Ovary (tissue), 7 donors: ENCODE measurements at regions not wholly inside any gene's neighbourhood (a gene's known extent, or its start where the extent isn't known, plus 50 kb on each side); places are given as distances from the start of the nearest gene placed in this dataset.
"Not testable (repeated sequence)": the region's sequence is repeated elsewhere in the genome, so short reads cannot be mapped to it uniquely, and the experiment has no call there.

Experiments
- DNase-seq, 5 donors: peaks; one replicate each; pipeline ENCODE4 v3.0.0-alpha.2; 2019 to 2020
- H3K27ac ChIP-seq, 2 donors: fragments of 200-600 bp; one replicate each; pipeline versions ENCODE4 v1.5.1 to v1.8.0; 2019 to 2022
- H3K27me3 ChIP-seq: fragments of 200-600 bp; one replicate; pipeline ENCODE4 v1.8.0; 2022
- H3K36me3 ChIP-seq: fragments of 200-600 bp; sonication (generic); one replicate; pipeline ENCODE4 v1.5.1; 2019
- H3K4me1 ChIP-seq: one replicate; pipeline ENCODE4 v1.8.1; 2013; ENCODE audit warnings: mild to moderate bottlenecking, moderate library complexity; ENCODE audit not compliant: insufficient read depth
- H3K4me3 ChIP-seq: fragments of 200-600 bp; sonication (generic); one replicate; pipeline ENCODE4 v1.5.1; 2017
- H3K9me3 ChIP-seq, 2 donors: fragments of 200-600 bp in 1 of 2; sonication (generic) in 1 of 2; one replicate each; pipeline versions ENCODE4 v1.5.1 to v1.8.1; 2013 to 2019; ENCODE audit warnings: mild to moderate bottlenecking in 1 of 2, moderate library complexity in 1 of 2
- EP300 ChIP-seq: sonication (generic); formaldehyde crosslinking; IDR thresholded peaks from one replicate; pipeline ENCODE4 v1.6.1; 2017; ENCODE audit warnings: antibody characterized with exemption
- POLR2A ChIP-seq: fragments of 450-650 bp; IDR thresholded peaks from one replicate; pipeline ENCODE4 v1.6.1; 2017; ENCODE audit warnings: antibody characterized with exemption, mild to moderate bottlenecking, moderate library complexity
- WGBS, 3 donors: extraction: QIAGEN DNeasy Blood & Tissue Kit in 1 of 3; methylation state at CpG; one replicate each; pipeline versions ENCODE4 v1.1.5 to v1.1.7; 2013 to 2017; 5-methylcytosine and 5-hydroxymethylcytosine counted together
- intact Hi-C, 4 donors: fragments of 100-400 bp; cut with DNase I; formaldehyde crosslinking; loops; one replicate each; pipeline versions ENCODE4 v1.11.0 to v1.15.1; 2022 to 2023
- TF ChIP-seq, protein P1 (sequence below), 3 donors: fragments of 450-650 bp in 2 of 3; fragments of 200-600 bp in 1 of 3; IDR thresholded peaks; one replicate each; pipeline versions ENCODE4 v1.5.1 to v1.8.0; 2016 to 2022; ENCODE audit warnings: antibody characterized with exemption in 3 of 3, mild to moderate bottlenecking in 1 of 3
- donor health status: DM: no; HTN: no; CAD: no; lungs with moderate emphysema.
- donor health status: DM: no; HTN: no; CAD: no.
- donor health status: Bipolar disorder and iron deficiency.
- donor health status: DM: no; HTN: no; CAD: no.
- donor health status: DM: yes; HTN: yes; CAD: no.

DNA sequence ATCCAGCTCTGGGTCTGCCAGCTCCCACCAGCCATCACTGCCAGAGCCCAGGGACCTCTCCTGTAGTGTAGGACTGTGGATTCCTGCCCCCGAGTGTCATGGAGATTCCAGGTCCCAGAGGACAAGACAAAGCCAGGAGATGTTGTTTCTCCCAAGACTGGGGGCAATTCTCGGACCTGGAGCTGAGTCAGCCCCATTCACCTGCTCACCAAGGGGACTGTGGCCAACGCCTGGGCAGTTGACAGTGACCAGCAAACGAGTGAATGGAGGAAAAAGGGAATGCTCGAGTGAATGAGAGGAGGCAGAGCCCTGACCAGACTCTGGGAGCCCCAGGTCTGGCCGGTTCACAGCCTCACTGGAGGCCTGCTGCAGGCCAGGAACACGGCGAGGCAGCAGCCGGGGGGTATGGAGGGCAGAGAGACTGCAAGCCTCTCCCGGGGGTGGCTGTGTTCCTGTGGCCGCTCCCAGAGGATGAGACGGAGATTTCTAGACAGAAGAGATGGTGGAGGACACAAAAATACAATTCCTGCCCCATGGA, 61.3 kb upstream of the PRR5 start:
- DNase-seq, result no peak
- Histone ChIP-seq H3K36me3 (no peaks in the 10 kb centered on the region), H3K4me1 (no peaks in the 10 kb centered on the region), H3K4me3 (no peak overlapping the region), H3K27ac (no peak overlapping the region), H3K9me3 (no peaks in the 10 kb centered on the region), H3K27me3 (no peaks in the 10 kb centered on the region)
- intact Hi-C loops, result no loop called here
- 79 to 82% (median 82%) methylated on average over 12 of the region's 12 CpGs for WGBS, 3 donors
- TF ChIP-seq EP300 (no peak), POLR2A (no peak)
- TF ChIP-seq, protein P1, sequence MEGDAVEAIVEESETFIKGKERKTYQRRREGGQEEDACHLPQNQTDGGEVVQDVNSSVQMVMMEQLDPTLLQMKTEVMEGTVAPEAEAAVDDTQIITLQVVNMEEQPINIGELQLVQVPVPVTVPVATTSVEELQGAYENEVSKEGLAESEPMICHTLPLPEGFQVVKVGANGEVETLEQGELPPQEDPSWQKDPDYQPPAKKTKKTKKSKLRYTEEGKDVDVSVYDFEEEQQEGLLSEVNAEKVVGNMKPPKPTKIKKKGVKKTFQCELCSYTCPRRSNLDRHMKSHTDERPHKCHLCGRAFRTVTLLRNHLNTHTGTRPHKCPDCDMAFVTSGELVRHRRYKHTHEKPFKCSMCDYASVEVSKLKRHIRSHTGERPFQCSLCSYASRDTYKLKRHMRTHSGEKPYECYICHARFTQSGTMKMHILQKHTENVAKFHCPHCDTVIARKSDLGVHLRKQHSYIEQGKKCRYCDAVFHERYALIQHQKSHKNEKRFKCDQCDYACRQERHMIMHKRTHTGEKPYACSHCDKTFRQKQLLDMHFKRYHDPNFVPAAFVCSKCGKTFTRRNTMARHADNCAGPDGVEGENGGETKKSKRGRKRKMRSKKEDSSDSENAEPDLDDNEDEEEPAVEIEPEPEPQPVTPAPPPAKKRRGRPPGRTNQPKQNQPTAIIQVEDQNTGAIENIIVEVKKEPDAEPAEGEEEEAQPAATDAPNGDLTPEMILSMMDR (IDR thresholded peaks at IDR 0.05), result no peak

DNA sequence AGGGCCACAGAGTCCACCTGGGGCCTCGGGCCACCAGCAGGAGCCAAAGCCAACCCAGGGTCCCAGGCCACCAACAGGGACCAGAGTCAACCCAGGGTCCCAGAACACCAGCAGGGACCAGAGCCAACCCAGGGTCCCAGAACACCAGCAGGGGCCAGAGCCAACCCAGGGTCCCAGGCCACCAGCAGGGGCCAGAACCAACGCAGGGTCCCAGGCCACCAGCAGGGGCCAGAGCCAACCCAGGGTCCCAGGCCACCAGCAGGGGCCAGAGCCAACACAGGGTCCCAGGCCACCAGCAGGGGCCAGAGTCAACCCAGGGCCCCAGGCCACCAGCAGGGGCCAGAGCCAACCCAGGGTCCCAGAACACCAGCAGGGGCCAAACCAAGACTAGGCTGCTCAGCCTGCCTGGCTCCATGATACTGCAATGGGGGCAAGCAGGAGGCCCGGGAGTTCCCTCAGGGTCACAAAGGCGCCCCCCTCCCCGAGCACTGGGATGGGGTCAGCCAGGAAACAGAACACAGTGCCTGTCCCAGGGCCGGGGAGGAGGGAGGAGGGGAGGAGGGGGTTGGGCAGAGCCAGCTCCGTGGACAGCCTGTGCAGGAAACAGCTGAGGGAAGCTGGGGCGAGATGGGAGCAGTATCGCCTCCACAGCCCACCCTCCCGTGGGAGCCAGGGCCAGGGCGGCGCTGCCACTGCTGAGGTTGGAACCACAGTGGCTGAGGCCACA, 62.0 kb upstream of the PRR5 start:
- no peaks in the 10 kb centered on the region for H3K4me1 ChIP-seq
- H3K4me3 ChIP-seq, result no peak overlapping the region
- H3K36me3 ChIP-seq, result no peaks in the 10 kb centered on the region
- H3K27me3 ChIP-seq, result no peaks in the 10 kb centered on the region
- TF ChIP-seq EP300 (no peak), POLR2A (no peak)
- TF ChIP-seq, protein P1 (IDR thresholded peaks at IDR 0.05), result no peak
- intact Hi-C loops, result loop anchor here in 1 of 4 donors (10.0 kb wide), 1 partner anchor 1245 kb away; no protein-coding TSS in a partner anchor
- DNase-seq, result peak in 1 of 5 donors; percentile 33
- 30 to 35% (median 31%) methylated on average over 12 of the region's 12 CpGs for WGBS, 3 donors
- no peak overlapping the region for H3K27ac ChIP-seq
- no peaks in the 10 kb centered on the region for H3K9me3 ChIP-seq

DNA sequence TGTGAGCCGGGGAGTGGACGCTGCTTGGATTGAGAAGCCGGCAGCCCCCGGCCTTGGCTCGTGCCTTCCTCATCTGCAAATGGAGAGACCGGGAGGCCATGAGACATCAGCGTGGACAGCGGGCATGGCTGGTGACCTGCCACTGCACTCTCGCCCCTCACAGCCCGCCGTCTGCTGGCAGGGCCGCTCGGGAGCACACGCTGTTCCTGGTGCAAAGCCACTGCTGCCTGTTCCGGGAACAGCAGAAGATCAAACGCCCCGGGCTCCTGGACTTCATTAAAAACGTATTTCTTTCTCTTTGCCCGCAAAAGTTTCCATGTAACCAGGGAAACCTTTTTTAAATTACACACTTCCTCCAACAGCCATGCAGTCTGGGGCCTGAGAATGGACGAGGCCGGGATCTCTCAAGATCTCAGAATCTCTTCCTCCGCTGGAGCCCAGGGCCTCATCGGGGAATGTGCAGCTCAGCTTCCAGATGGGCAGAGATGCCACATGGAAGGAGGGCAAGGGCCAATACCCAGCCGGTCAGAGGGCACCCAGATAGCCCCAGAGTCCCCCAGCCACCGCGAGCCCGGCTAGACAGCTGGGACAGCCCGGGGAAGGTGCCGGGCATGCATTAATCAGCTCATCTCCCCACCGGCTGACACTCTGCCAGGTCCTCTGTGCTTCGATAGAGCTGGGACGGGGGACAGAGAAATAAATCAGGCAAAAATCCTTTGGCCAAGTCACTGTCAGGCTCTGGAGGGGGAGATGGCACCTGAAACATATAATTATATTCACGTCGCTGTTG, 62.8 kb upstream of the PRR5 start:
- intact Hi-C loops, result loop anchor here in 1 of 4 donors (10.0 kb wide), 1 partner anchor 1244 kb away; no protein-coding TSS in a partner anchor
- peak in 1 of 5 donors; percentile 35 for DNase-seq

DNA sequence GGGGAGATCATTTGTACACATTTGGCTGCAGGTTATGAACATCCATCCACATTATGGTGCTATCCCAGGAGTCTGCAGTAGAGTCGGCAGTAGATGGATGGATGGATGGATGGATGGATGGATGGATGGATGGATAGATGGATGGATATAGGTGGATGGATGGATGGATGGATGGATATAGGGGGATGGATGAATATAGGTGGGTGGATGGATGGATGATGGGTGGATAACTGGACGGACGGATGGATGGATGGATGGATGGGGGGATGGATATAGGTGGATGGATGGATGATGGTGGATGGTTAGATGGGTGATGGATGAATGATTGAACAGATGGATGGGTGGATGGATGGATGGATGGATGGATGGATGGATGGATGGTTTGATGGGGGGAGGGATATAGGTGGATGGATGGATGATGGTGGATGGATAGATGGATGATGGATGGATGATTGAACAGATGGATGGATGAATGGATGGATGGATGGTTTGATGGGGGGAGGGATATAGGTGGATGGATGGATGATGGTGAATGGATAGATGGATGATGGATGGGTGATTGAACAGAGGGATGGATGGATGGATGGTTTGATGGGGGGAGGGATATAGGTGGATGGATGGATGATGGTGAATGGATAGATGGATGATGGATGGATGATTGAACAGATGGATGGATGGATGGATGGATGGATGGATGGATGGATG, 65.3 kb upstream of the PRR5 start:
- WGBS, 3 donors, result 92 to 95% (median 92%) methylated on average over 3 of the region's 3 CpGs
- not testable (repeated sequence) for H3K27ac ChIP-seq, H3K36me3 ChIP-seq, H3K9me3 ChIP-seq, H3K4me1 ChIP-seq, H3K27me3 ChIP-seq, DNase-seq, H3K4me3 ChIP-seq
- intact Hi-C loops, result loop anchor here in 1 of 4 donors (10.0 kb wide), 1 partner anchor 1242 kb away; no protein-coding TSS in a partner anchor

More for the DNA sequence above, 62.8 kb upstream of the PRR5 start:
- 74 to 84% (median 80%) methylated on average over 34 of the region's 34 CpGs for whole genome bisulfite sequencing, 3 donors
- no peaks in the 10 kb centered on the region for H3K9me3 ChIP-seq
- no peaks in the 10 kb centered on the region for H3K36me3 ChIP-seq
- H3K4me3 ChIP-seq, result no peak overlapping the region
- no peak for TF ChIP-seq EP300
- TF ChIP-seq, protein P1 (IDR thresholded peaks at IDR 0.05), result no peak
- TF ChIP-seq POLR2A, result no peak
- H3K4me1 ChIP-seq, result no peaks in the 10 kb centered on the region
- H3K27ac ChIP-seq, result no peak overlapping the region
- H3K27me3 ChIP-seq, result no peaks in the 10 kb centered on the region

DNA sequence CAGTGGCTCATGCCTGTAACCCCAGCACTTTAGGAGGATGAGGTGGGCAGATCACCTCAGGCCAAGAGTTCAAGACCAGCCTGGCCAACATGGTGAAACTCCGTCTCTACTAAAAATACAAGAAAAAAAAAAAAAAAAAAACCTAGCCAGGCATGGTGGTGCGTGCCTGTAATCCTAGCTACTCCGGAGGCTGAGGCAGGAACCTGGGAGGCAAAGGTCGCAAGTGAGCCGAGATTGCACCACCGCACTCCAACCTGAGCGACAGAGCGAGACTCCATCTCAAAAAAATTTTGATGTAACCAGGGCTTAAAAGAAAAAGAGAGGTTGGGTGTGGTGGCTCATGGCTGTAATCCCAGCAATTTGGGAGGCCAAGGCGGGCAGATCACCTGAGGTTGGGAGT, 66.4 kb upstream of the PRR5 start:
- intact Hi-C loops, result loop anchor here in 1 of 4 donors (10.0 kb wide), 1 partner anchor 1241 kb away; no protein-coding TSS in a partner anchor
- WGBS, 3 donors, result 83 to 89% (median 86%) methylated on average over 9 of the region's 9 CpGs

More for the DNA sequence above, 66.4 kb upstream of the PRR5 start:
- not testable (repeated sequence) for H3K9me3 ChIP-seq, H3K27ac ChIP-seq, H3K27me3 ChIP-seq, H3K4me3 ChIP-seq, H3K36me3 ChIP-seq, H3K4me1 ChIP-seq, DNase-seq
